Nephron progenitor cell (in vitro differentiated cells): ENCODE measurements at regions not wholly inside any gene's neighbourhood (a gene's known extent, or its start where the extent isn't known, plus 50 kb on each side); places are given as distances from the start of the nearest gene placed in this dataset.

Experiments used
- DNase-seq: peaks from one replicate; pipeline ENCODE4 v3.0.0; 2021
- H3K27ac Mint-ChIP-seq: 2 replicates; pipeline ENCODE4 v1.8.0; 2021; ENCODE audit warnings: mild to moderate bottlenecking, moderate library complexity, mixed read lengths
- H3K27me3 Mint-ChIP-seq: 2 replicates; pipeline ENCODE4 v1.8.0; 2021; ENCODE audit warnings: mild to moderate bottlenecking, low read depth, mixed read lengths; ENCODE audit not compliant: poor library complexity
- H3K36me3 Mint-ChIP-seq: 2 replicates; pipeline ENCODE4 v1.8.0; 2021; ENCODE audit warnings: low read depth, mixed read lengths
- H3K4me1 Mint-ChIP-seq: 2 replicates; pipeline ENCODE4 v1.8.0; 2021; ENCODE audit warnings: mixed read lengths
- H3K4me3 Mint-ChIP-seq: 2 replicates; pipeline ENCODE4 v1.8.0; 2021; ENCODE audit warnings: mild to moderate bottlenecking, moderate library complexity, mixed read lengths
- H3K9me3 Mint-ChIP-seq: 2 replicates; pipeline ENCODE4 v1.8.0; 2021; ENCODE audit warnings: mild to moderate bottlenecking, moderate library complexity, mixed read lengths
- CTCF ChIP-seq: fragments of 200-600 bp; sonication (generic); IDR thresholded peaks from 2 replicates; pipeline ENCODE4 v1.5.0; 2021; ENCODE audit warnings: antibody characterized with exemption

- no peak for DNase-seq
- H3K9me3 Mint-ChIP-seq = no peaks in the 10 kb centered on the region
- H3K36me3 Mint-ChIP-seq = no peaks in the 10 kb centered on the region
- no peak overlapping the region for H3K27ac Mint-ChIP-seq
- H3K4me3 Mint-ChIP-seq = no peak overlapping the region
- no peak for TF ChIP-seq CTCF
- peaks cover 28% of the 10 kb centered on the region for H3K27me3 Mint-ChIP-seq
- no peaks in the 10 kb centered on the region for H3K4me1 Mint-ChIP-seq
Measured at GRCh38 chr3:132209855-132210254, 107.4 kb upstream of the ACP3 start.

- Mint-ChIP-seq H3K4me3 (no peak overlapping the region), H3K9me3 (no peaks in the 10 kb centered on the region), H3K27me3 (peaks cover 27% of the 10 kb centered on the region), H3K27ac (no peak overlapping the region), H3K4me1 (no peaks in the 10 kb centered on the region), H3K36me3 (no peaks in the 10 kb centered on the region)
- peak; percentile 75 for TF ChIP-seq CTCF
- peak; percentile 38 for DNase-seq
Measured at GRCh38 chr3:132210476-132211346, 106.5 kb upstream of the ACP3 start.

GRCh38 chr3:132211896-132212295, 105.3 kb upstream of the ACP3 start:
- no peak for DNase-seq
- no peak for TF ChIP-seq CTCF
- H3K27ac Mint-ChIP-seq = no peak overlapping the region
- H3K4me3 Mint-ChIP-seq = no peak overlapping the region
- H3K4me1 Mint-ChIP-seq = no peaks in the 10 kb centered on the region
- no peaks in the 10 kb centered on the region for H3K36me3 Mint-ChIP-seq
- no peaks in the 10 kb centered on the region for H3K9me3 Mint-ChIP-seq
- peaks cover 24% of the 10 kb centered on the region for H3K27me3 Mint-ChIP-seq

- no peaks in the 10 kb centered on the region for H3K9me3 Mint-ChIP-seq
- no peak overlapping the region for H3K27ac Mint-ChIP-seq
- peaks cover 11% of the 10 kb centered on the region for H3K27me3 Mint-ChIP-seq
- TF ChIP-seq CTCF = no peak
- no peak overlapping the region for H3K4me3 Mint-ChIP-seq
- DNase-seq = no peak
- H3K4me1 Mint-ChIP-seq = no peaks in the 10 kb centered on the region
- H3K36me3 Mint-ChIP-seq = no peaks in the 10 kb centered on the region
Measured at GRCh38 chr3:132218817-132219755, 98.1 kb upstream of the ACP3 start.

- no peak overlapping the region for H3K27ac Mint-ChIP-seq
- no peak for TF ChIP-seq CTCF
- no peak for DNase-seq
- H3K36me3 Mint-ChIP-seq = no peaks in the 10 kb centered on the region
- peaks cover 5% of the 10 kb centered on the region for H3K27me3 Mint-ChIP-seq
- H3K9me3 Mint-ChIP-seq = no peaks in the 10 kb centered on the region
- no peak overlapping the region for H3K4me3 Mint-ChIP-seq
- no peaks in the 10 kb centered on the region for H3K4me1 Mint-ChIP-seq
Measured at GRCh38 chr3:132220986-132221385, 96.2 kb upstream of the ACP3 start.
